HG02943 (cell line): ENCODE measurements at regions not wholly inside any gene's neighbourhood (a gene's known extent, or its start where the extent isn't known, plus 50 kb on each side); places are given as distances from the start of the nearest gene placed in this dataset.

Experiments used
- ATAC-seq: cut with Tn5 transposase; IDR thresholded peaks from one replicate; pipeline ENCODE4 v1.9.1; 2021; ENCODE audit warnings: mild to moderate bottlenecking, low read depth, moderate library complexity; ENCODE audit not compliant: unreplicated experiment

- no peak for ATAC-seq
These were observed 97.6 kb downstream of the NUDT12 start for GRCh38 chr5:103464835-103465484.

DNA sequence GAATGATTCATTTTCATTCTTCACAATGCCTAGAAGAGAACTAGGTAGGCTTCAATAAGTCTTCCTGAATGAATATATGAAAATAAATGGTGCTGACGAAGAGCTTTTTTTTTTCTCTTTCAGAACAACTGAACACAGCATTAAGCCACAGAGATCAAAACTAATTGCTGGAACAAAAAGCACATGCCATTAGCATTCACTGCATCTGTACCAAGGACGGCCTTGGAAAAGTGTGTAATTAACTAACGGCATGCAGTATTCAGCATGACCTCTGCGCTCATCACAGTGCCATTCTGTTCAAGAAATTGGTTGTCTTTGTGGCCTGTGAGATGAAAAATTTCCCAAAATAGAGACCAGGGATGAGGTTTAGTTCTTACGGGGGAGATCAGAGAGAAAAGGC, 99.3 kb downstream of the NUDT12 start:
- no peak for ATAC-seq

GRCh38 chr5:103461243-103461642, 101.3 kb downstream of the NUDT12 start:
- no peak for ATAC-seq

DNA sequence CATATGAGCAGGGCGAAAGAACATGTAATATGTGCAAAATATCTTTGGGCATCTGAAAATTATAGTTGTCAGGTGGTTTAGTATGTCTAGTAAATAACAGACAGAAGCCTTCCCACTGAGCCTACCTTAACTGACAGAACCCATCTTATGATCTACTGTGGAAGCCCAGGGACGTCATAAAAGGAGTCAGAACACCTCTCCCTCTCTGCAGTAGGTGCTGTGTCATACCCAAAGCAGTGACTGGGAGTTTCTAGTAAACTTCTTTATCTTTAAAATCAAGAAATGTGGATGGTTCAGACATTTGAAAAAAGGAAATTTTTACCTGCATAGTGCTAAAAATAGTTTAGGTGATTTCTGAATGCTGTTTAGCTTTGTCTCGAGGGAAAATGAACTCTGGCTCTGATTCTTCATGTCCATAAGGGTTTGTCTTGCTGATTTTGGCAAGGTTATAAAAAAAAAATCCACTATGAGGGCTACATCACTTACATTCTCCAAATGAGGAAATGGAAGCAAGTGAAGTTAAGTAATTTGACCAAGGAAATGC, 104.0 kb downstream of the NUDT12 start:
- no peak for ATAC-seq

GRCh38 chr5:103456476-103456875, 106.1 kb downstream of the NUDT12 start:
- no peak for ATAC-seq

DNA sequence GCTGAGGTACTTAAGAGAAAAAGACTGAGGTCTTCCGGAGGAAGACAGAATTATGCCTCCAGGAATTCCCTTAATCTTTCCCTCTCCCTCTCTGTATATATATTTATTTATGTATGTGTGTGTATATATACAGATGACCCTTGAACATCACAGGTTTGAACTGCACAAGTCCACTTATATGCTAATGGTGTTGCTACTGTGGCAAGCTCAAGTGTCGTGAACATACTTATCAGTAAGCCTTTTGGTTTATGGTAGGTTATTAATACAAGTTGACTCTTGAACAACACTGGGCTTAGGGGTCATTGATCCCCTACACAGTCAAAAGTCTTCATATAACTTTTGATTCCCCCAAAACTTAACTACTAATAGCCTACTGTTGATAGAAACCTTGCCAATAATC, 106.8 kb downstream of the NUDT12 start:
- ATAC-seq, result no peak

DNA sequence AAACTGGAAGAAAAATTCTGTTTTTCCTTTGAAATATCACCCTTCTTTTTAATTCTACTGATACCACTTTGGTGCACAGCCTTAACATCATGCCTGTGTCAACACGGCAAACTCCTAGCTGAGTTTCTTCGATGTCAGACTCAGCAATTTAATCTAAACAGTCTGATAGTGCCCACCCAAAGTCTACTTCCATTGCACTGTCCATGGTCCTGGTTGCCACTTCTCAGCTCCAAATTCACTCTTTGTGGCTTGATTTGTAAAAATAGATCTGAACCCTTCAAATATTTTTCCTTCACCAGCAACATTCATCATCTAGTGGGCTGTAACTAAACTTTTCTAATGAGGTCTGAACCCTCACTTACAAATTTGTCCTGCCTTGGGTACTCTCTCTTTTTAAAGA, 107.8 kb downstream of the NUDT12 start:
- no peak for ATAC-seq

- no peak for ATAC-seq
These were observed 109.9 kb downstream of the NUDT12 start for GRCh38 chr5:103452666-103453065.

GRCh38 chr5:103452089-103452488, 110.5 kb downstream of the NUDT12 start:
- ATAC-seq, result no peak

- ATAC-seq, result no peak
These were observed 111.3 kb downstream of the NUDT12 start for GRCh38 chr5:103451261-103451660.

- ATAC-seq, result no peak
These were observed 112.1 kb downstream of the NUDT12 start for GRCh38 chr5:103450333-103451061.

DNA sequence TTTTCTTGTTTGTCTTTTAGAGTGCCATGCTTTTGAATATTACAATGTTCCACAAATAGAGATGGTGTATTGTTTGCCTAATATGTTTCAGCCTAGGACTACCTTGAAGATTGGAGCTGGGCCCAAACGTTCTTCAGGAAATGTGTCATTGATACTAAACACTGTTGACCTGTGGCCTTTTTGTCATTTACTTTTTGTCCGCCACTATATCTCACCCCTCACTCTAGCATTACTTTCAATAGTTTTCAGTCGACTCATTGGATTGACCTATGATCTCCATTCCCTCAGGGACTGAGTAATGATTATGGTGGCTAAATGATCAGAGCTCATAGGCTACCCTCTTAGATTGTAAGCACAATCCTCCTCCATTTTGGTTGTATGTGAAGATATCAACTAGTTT, 115.8 kb downstream of the NUDT12 start:
- ATAC-seq, result no peak

GRCh38 chr5:103445426-103446035, 117.1 kb downstream of the NUDT12 start:
- no peak for ATAC-seq

DNA sequence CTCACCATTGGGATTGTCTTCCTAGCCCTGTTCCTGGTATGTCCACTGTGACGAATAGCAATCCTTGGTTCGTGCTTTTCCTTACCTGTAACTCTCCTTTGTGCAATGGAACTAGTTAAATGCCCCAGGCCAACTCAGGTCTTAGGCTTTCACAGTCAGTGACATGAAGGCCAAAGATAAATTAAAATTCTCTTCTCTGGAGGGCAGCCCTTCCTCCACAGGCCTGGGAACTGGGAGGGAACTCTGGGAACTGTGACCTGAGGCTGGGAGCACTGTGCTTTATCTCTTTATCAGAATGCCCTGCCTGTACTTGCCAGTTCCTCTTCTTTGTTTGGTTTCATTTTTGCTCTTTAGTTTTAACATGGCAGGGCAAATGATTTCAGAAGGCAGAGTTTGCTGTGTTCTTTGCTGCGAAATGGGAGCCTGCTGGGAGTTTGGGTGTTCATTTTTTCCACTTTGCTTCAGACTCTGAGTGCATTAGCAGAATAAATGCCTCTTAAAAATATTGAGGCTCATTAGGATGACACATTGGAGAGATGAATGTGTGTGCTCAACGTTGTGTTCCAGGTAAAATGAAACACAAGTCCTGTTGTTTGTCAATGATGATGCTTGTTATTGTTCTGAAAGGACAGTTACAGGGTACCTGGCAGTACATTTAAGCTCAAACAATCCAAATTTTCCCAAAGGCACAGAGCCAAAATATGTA, 118.1 kb downstream of the NUDT12 start:
- peak; percentile 66 for ATAC-seq

GRCh38 chr5:103442750-103443149, 119.8 kb downstream of the NUDT12 start:
- no peak for ATAC-seq

DNA sequence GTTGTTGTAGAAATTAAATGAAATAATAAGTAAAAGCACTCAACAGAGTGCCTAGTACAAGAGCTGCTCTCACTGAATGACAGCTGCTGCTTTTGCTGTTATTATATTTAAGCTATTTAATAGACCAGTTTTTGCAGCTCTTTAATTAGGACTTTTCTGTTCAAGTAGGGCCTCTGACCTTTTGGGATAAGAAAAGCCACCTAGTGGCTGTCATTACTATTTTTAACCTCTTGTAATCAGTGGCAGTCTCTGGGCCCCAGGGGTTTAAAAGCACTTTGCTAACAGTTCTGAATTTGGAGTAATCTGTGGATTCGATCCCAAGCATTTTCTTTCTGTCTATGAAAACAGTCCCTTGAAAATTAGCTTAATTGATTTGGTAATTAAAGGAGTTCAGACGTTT, 121.1 kb downstream of the NUDT12 start:
- no peak for ATAC-seq

DNA sequence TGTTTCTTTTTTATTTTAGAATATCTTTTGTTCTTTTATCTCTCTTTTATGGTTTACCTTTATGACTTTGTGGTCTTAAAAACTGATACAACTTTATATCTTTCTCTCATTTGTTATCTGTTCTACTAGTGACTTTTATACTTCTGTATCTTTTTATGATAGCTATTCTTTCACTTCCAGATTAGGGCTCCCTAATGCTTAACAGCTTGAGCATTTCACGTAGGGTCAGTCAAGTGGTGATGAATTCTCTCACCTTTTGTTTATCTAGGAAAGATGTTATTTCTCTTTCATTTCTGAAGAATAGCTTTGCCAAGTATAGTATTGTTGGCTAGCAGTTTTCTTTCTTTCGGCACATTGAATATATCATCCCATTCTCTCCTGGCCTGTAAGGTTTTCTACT, 123.6 kb downstream of the NUDT12 start:
- no peak for ATAC-seq

- ATAC-seq, result no peak
These were observed 125.9 kb downstream of the NUDT12 start for GRCh38 chr5:103436656-103437055.

GRCh38 chr5:103436112-103436511, 126.5 kb downstream of the NUDT12 start:
- no peak for ATAC-seq

DNA sequence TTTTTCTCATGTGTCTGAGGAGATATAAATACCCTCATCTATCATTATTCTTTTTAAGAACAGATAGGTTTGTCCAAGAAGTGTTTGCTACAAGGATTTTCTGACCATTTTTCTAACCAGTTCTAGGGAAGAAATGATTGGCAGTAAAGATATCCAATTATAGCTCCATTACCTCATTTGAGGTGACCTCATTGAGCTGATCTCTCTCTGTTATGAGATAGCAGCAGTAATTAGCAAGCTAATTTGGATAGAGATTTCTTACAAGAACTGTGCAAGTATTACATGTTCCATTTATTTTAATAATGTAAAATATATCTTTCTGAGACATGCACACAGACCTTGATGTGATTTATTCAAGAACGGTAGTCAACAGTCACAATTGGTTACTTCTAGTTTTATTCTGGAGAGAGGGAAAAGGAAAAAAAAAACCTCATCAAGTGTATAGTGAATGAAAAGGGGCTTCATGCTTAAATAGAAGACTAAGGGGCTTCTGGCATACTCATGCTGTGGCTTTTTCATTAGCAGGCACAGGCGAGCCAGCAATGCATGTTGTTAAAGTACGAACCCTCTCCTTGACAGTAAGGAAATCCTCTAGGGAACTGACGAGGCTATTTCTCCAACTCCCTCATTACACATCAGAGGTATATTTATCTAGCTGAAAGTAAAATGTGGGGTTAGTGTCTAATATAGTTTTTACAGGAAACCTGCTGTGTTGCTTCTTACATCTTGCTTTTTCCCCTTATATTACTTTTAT, 127.3 kb downstream of the NUDT12 start:
- no peak for ATAC-seq
